PC-9 (cell line): ENCODE measurements at regions not wholly inside any gene's neighbourhood (a gene's known extent, or its start where the extent isn't known, plus 50 kb on each side); places are given as distances from the start of the nearest gene placed in this dataset.

Experiments
- BruUV-seq: library from RNA; stranded (reverse); fragments of 400-500 nt; replicated peaks from 2 replicates; lab custom pipeline; 2021; lab: Mats Ljungman, UMichigan
- CTCF ChIA-PET: fragments of 300-600 bp; sonication (Branson Sonifier 250); formaldehyde crosslinking; loops from one replicate; lab custom pipeline; 2022; ENCODE audit warnings: antibody characterized with exemption; lab: Charles Lee
- POLR2A ChIA-PET: fragments of 300-600 bp; sonication (Branson Sonifier 250); formaldehyde crosslinking; loops from one replicate; lab custom pipeline; 2022; ENCODE audit warnings: antibody characterized with exemption; ENCODE audit not compliant: unreplicated experiment; lab: Charles Lee
- DNase-seq, 2 experiments: peaks; one replicate each; pipeline versions ENCODE4 v3.0.0 to v3.0.0-alpha.2; 2015 to 2022; ENCODE audit warnings: mixed read lengths in 1 of 2
- H2AFZ ChIP-seq: fragments of 200-600 bp; sonication (generic); 2 replicates; pipeline ENCODE4 v1.8.1; 2017; ENCODE audit warnings: antibody characterized with exemption
- H3F3A ChIP-seq: fragments of 200-600 bp; sonication (generic); 2 replicates; pipeline ENCODE4 v1.8.1; 2017; ENCODE audit warnings: antibody characterized with exemption, mild to moderate bottlenecking, low read depth; ENCODE audit not compliant: insufficient read depth
- H3K27ac ChIP-seq: fragments of 200-600 bp; sonication (generic); 2 replicates; pipeline ENCODE4 v1.6.1; 2016; ENCODE audit warnings: mixed run types
- H3K27me3 ChIP-seq: fragments of 200-600 bp; sonication (generic); 2 replicates; pipeline ENCODE4 v1.6.1; 2016; ENCODE audit warnings: low read depth, mixed run types; ENCODE audit not compliant: insufficient read depth
- H3K36me3 ChIP-seq: fragments of 200-600 bp; sonication (generic); 2 replicates; pipeline ENCODE4 v1.6.1; 2016; ENCODE audit warnings: low read depth, mixed run types
- H3K4me1 ChIP-seq: fragments of 200-600 bp; sonication (generic); replicated peaks from 2 replicates; pipeline ENCODE4 v1.6.1; 2016; ENCODE audit warnings: mixed run types; ENCODE audit not compliant: insufficient read depth
- H3K4me2 ChIP-seq: fragments of 200-600 bp; sonication (generic); 2 replicates; pipeline ENCODE4 v1.6.1; 2017; ENCODE audit warnings: mixed run types
- H3K4me3 ChIP-seq: fragments of 200-600 bp; sonication (generic); 2 replicates; pipeline ENCODE4 v1.6.1; 2016; ENCODE audit warnings: mixed run types
- H3K79me2 ChIP-seq: fragments of 200-600 bp; sonication (generic); 2 replicates; pipeline ENCODE4 v1.6.1; 2017; ENCODE audit warnings: low read depth, mixed run types
- H3K9me2 ChIP-seq: fragments of 200-600 bp; sonication (generic); 2 replicates; pipeline ENCODE4 v1.8.1; 2017; ENCODE audit warnings: mild to moderate bottlenecking; ENCODE audit not compliant: insufficient read depth
- H3K9me3 ChIP-seq: fragments of 200-600 bp; sonication (generic); 2 replicates; pipeline ENCODE4 v1.8.1; 2016; ENCODE audit warnings: low read depth; ENCODE audit not compliant: insufficient read depth
- H4K20me1 ChIP-seq: fragments of 200-600 bp; sonication (generic); 2 replicates; pipeline ENCODE4 v1.8.1; 2017; ENCODE audit not compliant: insufficient read depth
- EZH2 ChIP-seq: fragments of 200-600 bp; sonication (generic); IDR thresholded peaks from 2 replicates; pipeline ENCODE4 v1.8.0; 2017; ENCODE audit warnings: antibody characterized with exemption, low read depth
- intact Hi-C: fragments of 100-400 bp; cut with micrococcal nuclease; formaldehyde crosslinking; loops from one replicate; pipeline ENCODE4 v1.10.0; 2022; ENCODE audit not compliant: unreplicated experiment
- TF ChIP-seq, protein P1 (sequence below): fragments of 200-600 bp; sonication (generic); conservative IDR thresholded peaks from 2 replicates; pipeline ENCODE4 v1.6.1; 2017; ENCODE audit warnings: mixed run types, antibody characterized with exemption, mild to moderate bottlenecking, moderate library complexity

DNA sequence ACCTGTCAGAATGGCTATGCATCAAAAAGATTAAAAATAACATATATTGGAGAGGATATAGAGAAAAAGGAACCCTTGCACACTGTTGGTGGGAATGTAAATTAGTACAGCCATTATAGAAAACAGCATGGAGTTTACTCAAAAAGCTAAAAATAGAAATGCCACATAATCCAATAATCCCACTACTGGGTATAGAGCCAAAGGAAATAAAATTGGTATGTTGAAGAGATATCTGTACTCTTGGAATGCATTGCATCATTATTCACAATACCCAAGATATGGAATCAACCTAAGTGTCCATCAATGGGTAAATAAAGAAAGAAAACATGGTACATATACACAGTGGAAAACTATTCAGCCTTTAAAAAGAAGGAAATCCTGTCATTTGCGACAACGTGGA, 77.2 kb downstream of the C1D start:
- intact Hi-C loops = no loop called here
- ChIA-PET CTCF (no interaction called here), POLR2A (no interaction called here)
- TF ChIP-seq, protein P1, sequence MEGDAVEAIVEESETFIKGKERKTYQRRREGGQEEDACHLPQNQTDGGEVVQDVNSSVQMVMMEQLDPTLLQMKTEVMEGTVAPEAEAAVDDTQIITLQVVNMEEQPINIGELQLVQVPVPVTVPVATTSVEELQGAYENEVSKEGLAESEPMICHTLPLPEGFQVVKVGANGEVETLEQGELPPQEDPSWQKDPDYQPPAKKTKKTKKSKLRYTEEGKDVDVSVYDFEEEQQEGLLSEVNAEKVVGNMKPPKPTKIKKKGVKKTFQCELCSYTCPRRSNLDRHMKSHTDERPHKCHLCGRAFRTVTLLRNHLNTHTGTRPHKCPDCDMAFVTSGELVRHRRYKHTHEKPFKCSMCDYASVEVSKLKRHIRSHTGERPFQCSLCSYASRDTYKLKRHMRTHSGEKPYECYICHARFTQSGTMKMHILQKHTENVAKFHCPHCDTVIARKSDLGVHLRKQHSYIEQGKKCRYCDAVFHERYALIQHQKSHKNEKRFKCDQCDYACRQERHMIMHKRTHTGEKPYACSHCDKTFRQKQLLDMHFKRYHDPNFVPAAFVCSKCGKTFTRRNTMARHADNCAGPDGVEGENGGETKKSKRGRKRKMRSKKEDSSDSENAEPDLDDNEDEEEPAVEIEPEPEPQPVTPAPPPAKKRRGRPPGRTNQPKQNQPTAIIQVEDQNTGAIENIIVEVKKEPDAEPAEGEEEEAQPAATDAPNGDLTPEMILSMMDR = no peak
- no peak for TF ChIP-seq EZH2
- H3F3A ChIP-seq = no peaks in the 10 kb centered on the region
- no peaks in the 10 kb centered on the region for H3K9me3 ChIP-seq
- no peaks in the 10 kb centered on the region for H3K79me2 ChIP-seq
- H3K4me3 ChIP-seq = no peak overlapping the region
- H3K9me2 ChIP-seq = no peaks in the 10 kb centered on the region
- no peaks in the 10 kb centered on the region for H4K20me1 ChIP-seq
- BruUV-seq = no TSS peak
- H3K4me2 ChIP-seq = no peak overlapping the region
- H2AFZ ChIP-seq = no peak overlapping the region
- no peak overlapping the region for H3K27ac ChIP-seq
- no peaks in the 10 kb centered on the region for H3K36me3 ChIP-seq
- DNase-seq = no peak
- no peaks in the 10 kb centered on the region for H3K27me3 ChIP-seq
- no peaks in the 10 kb centered on the region for H3K4me1 ChIP-seq

DNA sequence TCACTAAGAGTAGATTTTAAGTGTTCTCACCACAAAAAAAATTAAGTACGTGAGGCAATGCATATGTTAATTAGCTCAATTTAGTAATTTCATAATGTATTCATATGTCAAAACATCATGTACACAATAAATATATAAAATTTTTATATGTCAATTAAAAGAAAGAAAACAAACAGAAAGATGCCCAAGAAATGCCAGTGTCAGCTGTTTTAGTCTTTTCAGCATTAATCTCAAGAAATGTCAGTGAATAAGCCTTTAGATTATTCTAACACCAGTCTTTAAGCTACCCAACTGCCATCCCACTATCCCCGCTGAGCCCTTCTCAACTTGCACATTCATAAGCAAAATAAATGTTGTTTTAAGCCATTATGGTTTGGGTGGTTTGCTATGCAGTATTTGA, 76.5 kb downstream of the C1D start:
- POLR2A ChIA-PET = no interaction called here
- intact Hi-C loops = no loop called here
- H3K27me3 ChIP-seq = no peaks in the 10 kb centered on the region
- H4K20me1 ChIP-seq = no peaks in the 10 kb centered on the region
- no peaks in the 10 kb centered on the region for H3K79me2 ChIP-seq
- no peak overlapping the region for H2AFZ ChIP-seq
- no peaks in the 10 kb centered on the region for H3K4me1 ChIP-seq
- no peak overlapping the region for H3K27ac ChIP-seq
- DNase-seq = no peak
- H3K4me2 ChIP-seq = no peak overlapping the region
- CTCF ChIA-PET = no interaction called here
- BruUV-seq = no TSS peak
- H3F3A ChIP-seq = no peaks in the 10 kb centered on the region
- H3K9me3 ChIP-seq = no peaks in the 10 kb centered on the region
- H3K36me3 ChIP-seq = no peaks in the 10 kb centered on the region
- no peak overlapping the region for H3K4me3 ChIP-seq
- no peak for TF ChIP-seq EZH2
- TF ChIP-seq, protein P1 = no peak
- H3K9me2 ChIP-seq = no peaks in the 10 kb centered on the region
